SU-DHL-6 (cell line): ENCODE measurements at regions not wholly inside any gene's neighbourhood (a gene's known extent, or its start where the extent isn't known, plus 50 kb on each side); places are given as distances from the start of the nearest gene placed in this dataset.
"Not testable (repeated sequence)": the region's sequence is repeated elsewhere in the genome, so short reads cannot be mapped to it uniquely, and the experiment has no call there.

Experiments
- H2AFZ ChIP-seq: fragments of 200-600 bp; sonication (generic); 2 replicates; pipeline ENCODE4 v1.6.1; 2014; ENCODE audit warnings: low read depth, mild to moderate bottlenecking, moderate library complexity, mixed read lengths, antibody characterized with exemption, low read length; ENCODE audit not compliant: severe bottlenecking
- H3F3A ChIP-seq: fragments of 200-600 bp; shearing (Covaris generic); 2 replicates; pipeline ENCODE4 v1.6.0; 2016; ENCODE audit warnings: antibody characterized with exemption, mild to moderate bottlenecking; ENCODE audit not compliant: insufficient read depth
- H3K27ac ChIP-seq: fragments of 200-600 bp; sonication (generic); 2 replicates; pipeline ENCODE4 v1.5.1; 2016; ENCODE audit warnings: low read depth, mild to moderate bottlenecking, low read length, moderate library complexity, mixed read lengths
- H3K27me3 ChIP-seq: fragments of 200-600 bp; sonication (generic), shearing (Covaris generic); 2 replicates; pipeline ENCODE4 v1.6.0; 2014; ENCODE audit warnings: mild to moderate bottlenecking, low read length
- H3K36me3 ChIP-seq: fragments of 200-600 bp; sonication (generic); 2 replicates; pipeline ENCODE4 v1.6.1; 2014; ENCODE audit warnings: mild to moderate bottlenecking, low read length, mixed read lengths
- H3K4me2 ChIP-seq: fragments of 300-600, 200-600 bp; shearing (Covaris generic), sonication (generic); 2 replicates; pipeline ENCODE4 v1.6.0; 2014; ENCODE audit warnings: low read length, low read depth, mild to moderate bottlenecking; ENCODE audit not compliant: poor library complexity, severe bottlenecking
- H3K4me3 ChIP-seq: fragments of 200-600 bp; sonication (generic); 2 replicates; pipeline ENCODE4 v1.5.1; 2014; ENCODE audit warnings: antibody characterized with exemption, low read length, mild to moderate bottlenecking, mixed read lengths; ENCODE audit not compliant: insufficient read depth, poor library complexity, severe bottlenecking
- H3K79me2 ChIP-seq: fragments of 200-600 bp; sonication (generic); 2 replicates; pipeline ENCODE4 v1.6.1; 2014; ENCODE audit warnings: mild to moderate bottlenecking, low read length, moderate library complexity; ENCODE audit not compliant: insufficient read depth
- H3K9ac ChIP-seq: fragments of 200-600 bp; sonication (generic); 2 replicates; pipeline ENCODE4 v1.7.0; 2014; ENCODE audit warnings: mild to moderate bottlenecking, low read length
- H3K9me2 ChIP-seq: fragments of 200-600 bp; sonication (generic); replicated peaks from 2 replicates; pipeline ENCODE4 v1.6.1; 2014; ENCODE audit warnings: low read length; ENCODE audit not compliant: insufficient read depth
- H3K9me3 ChIP-seq: fragments of 200-600 bp; sonication (generic); 2 replicates; pipeline ENCODE4 v1.6.1; 2014; ENCODE audit warnings: low read length, mixed read lengths; ENCODE audit not compliant: insufficient read depth
- H4K20me1 ChIP-seq: fragments of 200-600 bp; sonication (generic); 2 replicates; pipeline ENCODE4 v1.6.1; 2014; ENCODE audit warnings: low read depth, mild to moderate bottlenecking, antibody characterized with exemption, low read length, moderate library complexity, mixed read lengths
- CTCF ChIP-seq: fragments of 200-600 bp; sonication (generic); IDR thresholded peaks from one replicate; pipeline ENCODE4 v1.5.1; 2017; ENCODE audit warnings: antibody characterized with exemption, mild to moderate bottlenecking, low read length, moderate library complexity; ENCODE audit not compliant: insufficient read depth, poor library complexity, severe bottlenecking
- EZH2phosphoT487 ChIP-seq: fragments of 200-600 bp; sonication (generic), shearing (Covaris generic); conservative IDR thresholded peaks from 2 replicates; pipeline ENCODE4 v1.6.1; 2018; ENCODE audit warnings: mild to moderate bottlenecking, antibody characterized with exemption, low read length, moderate library complexity, mixed read lengths

- no peaks in the 10 kb centered on the region for H3K27me3 ChIP-seq
- no peaks in the 10 kb centered on the region for H3K79me2 ChIP-seq
- no peaks in the 10 kb centered on the region for H3K9me2 ChIP-seq
- H3K9ac ChIP-seq = no peak overlapping the region
- no peaks in the 10 kb centered on the region for H3K36me3 ChIP-seq
- TF ChIP-seq CTCF (no peak), EZH2phosphoT487 (no peak)
- H4K20me1 ChIP-seq = no peaks in the 10 kb centered on the region
- no peaks in the 10 kb centered on the region for H3F3A ChIP-seq
- H2AFZ ChIP-seq = no peak overlapping the region
- no peak overlapping the region for H3K4me3 ChIP-seq
- H3K27ac ChIP-seq = no peak overlapping the region
- no peak overlapping the region for H3K4me2 ChIP-seq
- no peaks in the 10 kb centered on the region for H3K9me3 ChIP-seq
These were observed 162.5 kb upstream of the KCTD7 start for GRCh38 chr7:66466081-66466600.

- Histone ChIP-seq H3K9me3 (no peaks in the 10 kb centered on the region), H3K4me3 (no peak overlapping the region), H4K20me1 (no peaks in the 10 kb centered on the region), H3K4me2 (no peak overlapping the region), H3K79me2 (no peaks in the 10 kb centered on the region), H3K27me3 (no peaks in the 10 kb centered on the region), H3F3A (no peaks in the 10 kb centered on the region), H3K9ac (no peak overlapping the region), H3K27ac (no peak overlapping the region), H3K36me3 (no peaks in the 10 kb centered on the region), H3K9me2 (no peaks in the 10 kb centered on the region), H2AFZ (no peak overlapping the region)
- TF ChIP-seq EZH2phosphoT487 (no peak), CTCF (no peak)
These were observed 160.8 kb upstream of the KCTD7 start for GRCh38 chr7:66467887-66468286.

- H3K4me3 ChIP-seq, H3K9me3 ChIP-seq, H3K4me2 ChIP-seq, H3K27ac ChIP-seq, H2AFZ ChIP-seq, H3K36me3 ChIP-seq, H4K20me1 ChIP-seq, H3F3A ChIP-seq, H3K9ac ChIP-seq, H3K79me2 ChIP-seq, H3K27me3 ChIP-seq, H3K9me2 ChIP-seq: not testable (repeated sequence)
These were observed 155.6 kb upstream of the KCTD7 start for GRCh38 chr7:66473064-66473463.

- no peaks in the 10 kb centered on the region for H3K9me3 ChIP-seq
- H3K4me3 ChIP-seq = no peak overlapping the region
- H2AFZ ChIP-seq = no peak overlapping the region
- H3F3A ChIP-seq = no peaks in the 10 kb centered on the region
- no peaks in the 10 kb centered on the region for H4K20me1 ChIP-seq
- H3K79me2 ChIP-seq = no peaks in the 10 kb centered on the region
- no peak overlapping the region for H3K4me2 ChIP-seq
- TF ChIP-seq CTCF = no peak
- TF ChIP-seq EZH2phosphoT487 = no peak
- H3K9ac ChIP-seq = no peak overlapping the region
- no peaks in the 10 kb centered on the region for H3K36me3 ChIP-seq
- H3K27ac ChIP-seq = no peak overlapping the region
- no peaks in the 10 kb centered on the region for H3K27me3 ChIP-seq
- no peaks in the 10 kb centered on the region for H3K9me2 ChIP-seq
These were observed 154.2 kb upstream of the KCTD7 start for GRCh38 chr7:66474441-66474840.

- not testable (repeated sequence) for H3K36me3 ChIP-seq, H3K27ac ChIP-seq, H3K27me3 ChIP-seq, H3K9me3 ChIP-seq, H2AFZ ChIP-seq, H3K4me3 ChIP-seq, H3K9ac ChIP-seq, H3K79me2 ChIP-seq, H3F3A ChIP-seq, H3K4me2 ChIP-seq, H3K9me2 ChIP-seq, H4K20me1 ChIP-seq
These were observed 152.6 kb upstream of the KCTD7 start for GRCh38 chr7:66476056-66476455.

GRCh38 chr7:66477822-66478397 is 150.8 kb upstream of the KCTD7 start:
- H4K20me1 ChIP-seq, H2AFZ ChIP-seq, H3K9me2 ChIP-seq, H3K4me2 ChIP-seq, H3K9ac ChIP-seq, H3K79me2 ChIP-seq, H3K9me3 ChIP-seq, H3K4me3 ChIP-seq, H3K36me3 ChIP-seq, H3K27ac ChIP-seq, H3F3A ChIP-seq, H3K27me3 ChIP-seq: not testable (repeated sequence)
